Fibroblast of pulmonary artery (primary cell): ENCODE measurements at regions not wholly inside any gene's neighbourhood (a gene's known extent, or its start where the extent isn't known, plus 50 kb on each side); places are given as distances from the start of the nearest gene placed in this dataset.

ENCODE experiments used
- DNase-seq: peaks from one replicate; pipeline ENCODE4 v3.0.0-alpha.2; 2010; ENCODE audit warnings: low read depth
- H3K4me3 ChIP-seq: replicated peaks from 2 replicates; pipeline ENCODE4 v1.5.1; 2011; ENCODE audit warnings: low read depth, mild to moderate bottlenecking, control low read depth, low read length, moderate library complexity
- CTCF ChIP-seq: IDR thresholded peaks from 2 replicates; pipeline ENCODE4 v1.5.1; 2011; ENCODE audit warnings: mild to moderate bottlenecking, control low read depth, low read length, inconsistent platforms; ENCODE audit errors: missing control alignments

GRCh38 chr7:95718577-95719410, 53.6 kb upstream of the DYNC1I1 start:
- no peak overlapping the region for H3K4me3 ChIP-seq
- peak; percentile 45 for DNase-seq

GRCh38 chr7:95716357-95717122, 55.8 kb upstream of the DYNC1I1 start:
- no peak for DNase-seq
- no peak overlapping the region for H3K4me3 ChIP-seq
- no peak for TF ChIP-seq CTCF

More at GRCh38 chr7:95718577-95719410, 53.6 kb upstream of the DYNC1I1 start:
- TF ChIP-seq CTCF, result peak; percentile 41

GRCh38 chr7:95715274-95715673, 57.1 kb upstream of the DYNC1I1 start:
- DNase-seq, result no peak
- no peak overlapping the region for H3K4me3 ChIP-seq
- no peak for TF ChIP-seq CTCF

- H3K4me3 ChIP-seq, result no peak overlapping the region
- no peak for TF ChIP-seq CTCF
- DNase-seq, result no peak
These were observed 61.6 kb upstream of the DYNC1I1 start for GRCh38 chr7:95710711-95711110.

- no peak overlapping the region for H3K4me3 ChIP-seq
- DNase-seq, result no peak
- TF ChIP-seq CTCF, result no peak
These were observed 71.4 kb upstream of the DYNC1I1 start for GRCh38 chr7:95700917-95701316.

- no peak for TF ChIP-seq CTCF
- no peak overlapping the region for H3K4me3 ChIP-seq
- no peak for DNase-seq
These were observed 78.0 kb upstream of the DYNC1I1 start for GRCh38 chr7:95694334-95694733.
